WERI-Rb-1 (cell line): ENCODE measurements at regions not wholly inside any gene's neighbourhood (a gene's known extent, or its start where the extent isn't known, plus 50 kb on each side); places are given as distances from the start of the nearest gene placed in this dataset.

Experiments
- DNase-seq: peaks from one replicate; pipeline ENCODE4 v3.0.0-alpha.2; 2020
- H3K27ac ChIP-seq: fragments of 250-450 bp; sonication (Bioruptor Pico); 2 replicates; pipeline ENCODE4 v1.5.1; 2020; ENCODE audit warnings: mild to moderate bottlenecking, moderate library complexity
- H3K27me3 ChIP-seq: fragments of 250-450 bp; sonication (Bioruptor Pico); 2 replicates; pipeline ENCODE4 v1.5.1; 2021; ENCODE audit warnings: mild to moderate bottlenecking, low read depth, moderate library complexity; ENCODE audit not compliant: insufficient read depth, severe bottlenecking
- H3K36me3 ChIP-seq: fragments of 250-450 bp; sonication (Bioruptor Pico); 2 replicates; pipeline ENCODE4 v1.5.1; 2020; ENCODE audit warnings: mild to moderate bottlenecking, moderate library complexity
- H3K4me3 ChIP-seq: 2 replicates; pipeline ENCODE4 v1.5.1; 2011; ENCODE audit warnings: low read depth, mild to moderate bottlenecking, control low read depth, low read length
- H3K9me3 ChIP-seq: fragments of 250-450 bp; sonication (Bioruptor Pico); 2 replicates; pipeline ENCODE4 v1.5.1; 2021; ENCODE audit warnings: mild to moderate bottlenecking, moderate library complexity; ENCODE audit not compliant: severe bottlenecking
- TF ChIP-seq, protein P1 (sequence below): IDR thresholded peaks from 2 replicates; pipeline ENCODE4 v1.5.1; 2011; ENCODE audit warnings: low read depth, mild to moderate bottlenecking, control low read depth, inconsistent platforms, low read length

DNA sequence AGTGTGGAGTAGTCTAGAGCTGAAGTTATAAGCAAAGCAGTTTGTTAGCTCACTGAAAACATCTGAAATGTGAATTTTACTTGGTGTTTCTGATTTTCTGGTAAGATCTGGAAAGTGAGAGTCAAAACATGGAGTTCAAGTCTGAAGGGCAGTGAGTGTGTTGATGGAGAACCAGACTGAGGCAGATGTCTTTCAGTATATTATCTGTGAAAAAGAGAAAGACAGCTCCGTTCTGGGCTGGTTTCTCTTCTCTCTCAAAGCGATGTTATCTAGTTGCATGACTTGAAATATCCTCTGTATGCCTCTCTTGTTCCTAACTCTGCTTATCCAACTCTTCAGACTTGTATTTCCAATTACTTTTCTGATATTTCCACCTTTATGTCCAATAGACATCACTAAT lies 381.9 kb upstream of the RGS6 start:
- Histone ChIP-seq H3K9me3 (no peaks in the 10 kb centered on the region), H3K27ac (no peak overlapping the region), H3K36me3 (no peaks in the 10 kb centered on the region), H3K27me3 (no peaks in the 10 kb centered on the region), H3K4me3 (no peak overlapping the region)
- TF ChIP-seq, protein P1, sequence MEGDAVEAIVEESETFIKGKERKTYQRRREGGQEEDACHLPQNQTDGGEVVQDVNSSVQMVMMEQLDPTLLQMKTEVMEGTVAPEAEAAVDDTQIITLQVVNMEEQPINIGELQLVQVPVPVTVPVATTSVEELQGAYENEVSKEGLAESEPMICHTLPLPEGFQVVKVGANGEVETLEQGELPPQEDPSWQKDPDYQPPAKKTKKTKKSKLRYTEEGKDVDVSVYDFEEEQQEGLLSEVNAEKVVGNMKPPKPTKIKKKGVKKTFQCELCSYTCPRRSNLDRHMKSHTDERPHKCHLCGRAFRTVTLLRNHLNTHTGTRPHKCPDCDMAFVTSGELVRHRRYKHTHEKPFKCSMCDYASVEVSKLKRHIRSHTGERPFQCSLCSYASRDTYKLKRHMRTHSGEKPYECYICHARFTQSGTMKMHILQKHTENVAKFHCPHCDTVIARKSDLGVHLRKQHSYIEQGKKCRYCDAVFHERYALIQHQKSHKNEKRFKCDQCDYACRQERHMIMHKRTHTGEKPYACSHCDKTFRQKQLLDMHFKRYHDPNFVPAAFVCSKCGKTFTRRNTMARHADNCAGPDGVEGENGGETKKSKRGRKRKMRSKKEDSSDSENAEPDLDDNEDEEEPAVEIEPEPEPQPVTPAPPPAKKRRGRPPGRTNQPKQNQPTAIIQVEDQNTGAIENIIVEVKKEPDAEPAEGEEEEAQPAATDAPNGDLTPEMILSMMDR = no peak
- no peak for DNase-seq

DNA sequence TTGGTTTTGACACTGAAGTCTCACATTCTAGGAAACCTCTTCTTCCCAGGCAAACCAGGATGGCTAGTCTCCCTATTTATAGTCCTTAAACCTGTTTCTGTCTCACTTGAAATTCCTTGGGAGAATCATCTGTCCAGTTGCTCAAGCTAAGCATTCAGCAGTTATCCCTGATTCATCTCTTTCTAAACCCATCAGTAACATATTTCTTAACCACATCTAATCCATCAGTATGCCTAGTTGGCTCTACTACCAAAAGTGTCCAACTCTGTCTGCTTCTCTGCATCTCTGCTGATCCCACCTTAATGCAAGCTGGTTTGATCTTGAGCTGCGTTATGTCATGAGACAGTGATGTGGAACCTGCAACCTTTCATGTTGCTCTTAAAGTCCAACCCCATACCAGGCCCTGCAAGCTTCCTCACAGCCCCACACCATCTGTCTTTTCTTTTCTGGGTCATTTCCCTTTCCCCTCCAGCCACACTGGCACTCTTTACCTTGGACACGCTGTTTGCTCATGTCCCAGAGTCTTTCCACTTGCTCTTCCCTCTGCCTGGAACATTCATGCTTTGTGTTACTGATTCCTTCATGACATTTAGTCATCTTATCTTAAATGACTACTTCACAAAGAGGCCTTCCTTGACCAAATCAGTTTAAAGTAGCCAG lies 380.8 kb upstream of the RGS6 start:
- Histone ChIP-seq H3K9me3 (no peaks in the 10 kb centered on the region), H3K27me3 (no peaks in the 10 kb centered on the region), H3K4me3 (no peak overlapping the region), H3K27ac (peak overlapping the region; percentile 55), H3K36me3 (no peaks in the 10 kb centered on the region)
- DNase-seq = peak; percentile 48
- TF ChIP-seq, protein P1 = no peak

DNA sequence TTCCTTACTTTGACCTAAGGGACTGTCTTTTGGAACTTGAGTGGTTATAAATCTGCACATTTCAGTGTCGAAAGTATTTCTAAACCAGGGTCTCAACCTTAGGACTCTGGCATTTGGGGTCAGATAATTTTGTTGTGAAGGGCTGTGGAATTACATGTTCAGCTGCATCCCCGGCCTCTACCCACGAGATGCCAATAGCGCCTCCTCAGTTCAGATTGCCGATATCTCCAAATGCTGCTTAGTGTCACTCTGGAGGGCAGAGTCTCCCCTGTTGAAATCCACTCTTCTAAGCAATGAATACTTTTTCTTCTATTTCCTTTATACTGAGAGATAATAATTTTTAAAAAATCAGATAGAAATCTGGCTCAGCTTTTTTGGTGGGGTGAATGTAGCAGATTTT lies 379.4 kb upstream of the RGS6 start:
- no peaks in the 10 kb centered on the region for H3K27me3 ChIP-seq
- TF ChIP-seq, protein P1 = peak; percentile 13; the same call in 1 of the 2 replicates
- no peak overlapping the region for H3K4me3 ChIP-seq
- H3K27ac ChIP-seq = no peak overlapping the region
- H3K9me3 ChIP-seq = no peaks in the 10 kb centered on the region
- DNase-seq = no peak
- H3K36me3 ChIP-seq = no peaks in the 10 kb centered on the region

DNA sequence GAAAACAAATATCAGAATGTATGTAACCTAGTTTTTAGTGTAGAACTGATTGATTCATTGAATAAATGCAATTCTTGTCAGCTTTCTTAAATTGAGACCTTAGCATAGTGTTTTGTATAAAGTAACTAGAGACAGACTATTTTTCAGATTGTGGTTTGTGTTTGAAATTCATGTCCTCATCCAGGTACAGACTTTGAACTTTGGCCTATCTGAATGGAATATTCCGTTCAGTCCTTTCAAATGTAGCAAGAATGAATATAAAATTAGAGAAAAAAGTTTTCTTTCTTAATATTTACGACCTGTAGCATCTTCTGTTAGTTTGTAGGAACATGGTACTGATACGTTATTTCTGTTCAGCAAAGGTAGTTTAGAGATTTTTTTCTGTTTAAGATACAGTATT lies 378.4 kb upstream of the RGS6 start:
- Histone ChIP-seq H3K27ac (no peak overlapping the region), H3K4me3 (no peak overlapping the region)
- DNase-seq = no peak

DNA sequence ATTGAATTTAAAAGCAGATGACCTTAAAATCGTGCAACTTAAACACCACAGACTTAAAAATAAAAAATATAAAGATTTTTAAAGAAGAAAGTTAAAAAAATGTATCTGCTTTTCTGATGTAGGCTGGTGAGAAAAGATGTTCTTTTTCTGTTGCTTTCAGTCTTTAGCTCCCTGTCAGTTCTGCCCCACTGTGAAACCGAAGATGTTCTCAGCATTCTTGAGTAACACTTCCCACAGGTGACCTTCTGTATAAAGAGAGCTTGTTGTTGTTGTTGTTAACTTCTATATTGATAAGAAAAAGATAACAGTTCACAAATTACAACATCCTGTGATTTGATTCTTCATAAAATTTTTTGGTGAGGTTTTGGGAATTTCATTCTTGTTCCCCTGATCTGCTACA lies 377.9 kb upstream of the RGS6 start:
- H3K27me3 ChIP-seq = no peaks in the 10 kb centered on the region
- DNase-seq = no peak
- TF ChIP-seq, protein P1 = no peak
- no peak overlapping the region for H3K4me3 ChIP-seq
- no peak overlapping the region for H3K27ac ChIP-seq
- no peaks in the 10 kb centered on the region for H3K36me3 ChIP-seq
- no peaks in the 10 kb centered on the region for H3K9me3 ChIP-seq

More for the DNA sequence above, 378.4 kb upstream of the RGS6 start:
- Histone ChIP-seq H3K9me3 (no peaks in the 10 kb centered on the region), H3K27me3 (no peaks in the 10 kb centered on the region), H3K36me3 (no peaks in the 10 kb centered on the region)
- TF ChIP-seq, protein P1 = no peak
